ENCODE measurements at regions not wholly inside any gene's neighbourhood (a gene's known extent, or its start where the extent isn't known, plus 50 kb on each side); places are given as distances from the start of the nearest gene placed in this dataset.
"Not testable (repeated sequence)": the region's sequence is repeated elsewhere in the genome, so short reads cannot be mapped to it uniquely, and the experiment has no call there.

- no peak for DNase-seq (ENCODE audit: low read depth in 4 of 4, low spot score in 3 of 4)
Measured at GRCh38 chr10:4403638-4404252, 422.3 kb upstream of the AKR1E2 start.

GRCh38 chr10:4401080-4401479 is 424.9 kb upstream of the AKR1E2 start:
- not testable (repeated sequence) for DNase-seq (ENCODE audit: low read depth in 4 of 4, low spot score in 3 of 4)

GRCh38 chr10:4399556-4399955 is 426.5 kb upstream of the AKR1E2 start:
- peak in 1 of 4 donors; percentile 12 for DNase-seq (ENCODE audit: low read depth in 4 of 4, low spot score in 3 of 4)

GRCh38 chr10:4398602-4399001 is 427.4 kb upstream of the AKR1E2 start:
- no peak for DNase-seq (ENCODE audit: low read depth in 4 of 4, low spot score in 3 of 4)

- no peak for DNase-seq (ENCODE audit: low read depth in 4 of 4, low spot score in 3 of 4)
Measured at GRCh38 chr10:4397337-4397736, 428.7 kb upstream of the AKR1E2 start.

- DNase-seq (ENCODE audit: low read depth in 4 of 4, low spot score in 3 of 4), result no peak
Measured at GRCh38 chr10:4396401-4397283, 429.4 kb upstream of the AKR1E2 start.

GRCh38 chr10:4395731-4396130 is 430.3 kb upstream of the AKR1E2 start:
- DNase-seq (ENCODE audit: low read depth in 4 of 4, low spot score in 3 of 4), result no peak

- DNase-seq (ENCODE audit: low read depth in 4 of 4, low spot score in 3 of 4), result not testable (repeated sequence)
Measured at GRCh38 chr10:4394455-4394854, 431.6 kb upstream of the AKR1E2 start.

GRCh38 chr10:4391683-4392082 is 434.3 kb upstream of the AKR1E2 start:
- no peak for DNase-seq (ENCODE audit: low read depth in 4 of 4, low spot score in 3 of 4)

- no peak for DNase-seq (ENCODE audit: low read depth in 4 of 4, low spot score in 3 of 4)
Measured at GRCh38 chr10:4390219-4390618, 435.8 kb upstream of the AKR1E2 start.

- no peak for DNase-seq (ENCODE audit: low read depth in 4 of 4, low spot score in 3 of 4)
Measured at GRCh38 chr10:4385231-4385870, 440.7 kb upstream of the AKR1E2 start.

GRCh38 chr10:4384245-4384644 is 441.8 kb upstream of the AKR1E2 start:
- peak in 2 of 4 donors; percentile 32 to 62 for DNase-seq (ENCODE audit: low read depth in 4 of 4, low spot score in 3 of 4)

- DNase-seq (ENCODE audit: low read depth in 4 of 4, low spot score in 3 of 4), result no peak
Measured at GRCh38 chr10:4383651-4384098, 442.3 kb upstream of the AKR1E2 start.

- no peak for DNase-seq (ENCODE audit: low read depth in 4 of 4, low spot score in 3 of 4)
Measured at GRCh38 chr10:4382811-4383210, 443.2 kb upstream of the AKR1E2 start.

- DNase-seq (ENCODE audit: low read depth in 4 of 4, low spot score in 3 of 4), result no peak
Measured at GRCh38 chr10:4373612-4374011, 452.4 kb upstream of the AKR1E2 start.

GRCh38 chr10:4373098-4373497 is 452.9 kb upstream of the AKR1E2 start:
- DNase-seq (ENCODE audit: low read depth in 4 of 4, low spot score in 3 of 4), result no peak

- DNase-seq (ENCODE audit: low read depth in 4 of 4, low spot score in 3 of 4), result peak in 2 of 4 donors; percentile 54 to 59
Measured at GRCh38 chr10:4372601-4373000, 453.4 kb upstream of the AKR1E2 start.

GRCh38 chr10:4371691-4372295 is 454.2 kb upstream of the AKR1E2 start:
- DNase-seq (ENCODE audit: low read depth in 4 of 4, low spot score in 3 of 4), result no peak

- no peak for DNase-seq (ENCODE audit: low read depth in 4 of 4, low spot score in 3 of 4)
Measured at GRCh38 chr10:4370376-4370775, 455.6 kb upstream of the AKR1E2 start.

- no peak for DNase-seq (ENCODE audit: low read depth in 4 of 4, low spot score in 3 of 4)
Measured at GRCh38 chr10:4361581-4361980, 464.4 kb upstream of the AKR1E2 start.

- no peak for DNase-seq (ENCODE audit: low read depth in 4 of 4, low spot score in 3 of 4)
Measured at GRCh38 chr10:4359003-4359402, 467.0 kb upstream of the AKR1E2 start.
